Ovary (tissue), 3 donors: ENCODE measurements at regions not wholly inside any gene's neighbourhood (a gene's known extent, or its start where the extent isn't known, plus 50 kb on each side); places are given as distances from the start of the nearest gene placed in this dataset.

Experiments
- EP300 ChIP-seq: sonication (generic); formaldehyde crosslinking; IDR thresholded peaks from one replicate; pipeline ENCODE4 v1.6.1; 2017; ENCODE audit warnings: antibody characterized with exemption
- POLR2A ChIP-seq: fragments of 450-650 bp; IDR thresholded peaks from one replicate; pipeline ENCODE4 v1.6.1; 2017; ENCODE audit warnings: antibody characterized with exemption, mild to moderate bottlenecking, moderate library complexity
- TF ChIP-seq, protein P1 (sequence below), 3 donors: fragments of 450-650 bp in 2 of 3; fragments of 200-600 bp in 1 of 3; IDR thresholded peaks; one replicate each; pipeline versions ENCODE4 v1.5.1 to v1.8.0; 2016 to 2022; ENCODE audit warnings: antibody characterized with exemption in 3 of 3, mild to moderate bottlenecking in 1 of 3
- donor health status: DM: no; HTN: no; CAD: no.

DNA sequence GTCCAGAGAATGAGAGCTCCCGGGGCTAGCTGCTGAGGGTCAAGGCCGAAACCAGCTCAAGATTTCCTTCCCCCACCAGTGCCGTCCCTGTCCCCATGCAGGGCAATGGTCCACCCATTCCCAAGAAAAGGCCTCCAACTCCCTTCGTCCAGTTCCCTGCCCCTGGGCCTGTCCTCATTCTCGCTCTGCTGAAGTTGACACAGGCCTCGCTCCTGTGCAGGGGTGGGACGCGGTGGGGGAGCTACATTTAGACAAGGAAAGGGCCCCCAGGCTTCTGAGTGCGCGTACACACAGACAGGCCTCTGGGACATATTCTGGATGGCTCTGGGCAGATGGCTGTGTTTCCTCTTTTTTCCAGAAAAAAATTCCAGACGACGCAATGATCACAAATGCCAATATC is 188.3 kb downstream of the ETS2 start:
- TF ChIP-seq, protein P1, sequence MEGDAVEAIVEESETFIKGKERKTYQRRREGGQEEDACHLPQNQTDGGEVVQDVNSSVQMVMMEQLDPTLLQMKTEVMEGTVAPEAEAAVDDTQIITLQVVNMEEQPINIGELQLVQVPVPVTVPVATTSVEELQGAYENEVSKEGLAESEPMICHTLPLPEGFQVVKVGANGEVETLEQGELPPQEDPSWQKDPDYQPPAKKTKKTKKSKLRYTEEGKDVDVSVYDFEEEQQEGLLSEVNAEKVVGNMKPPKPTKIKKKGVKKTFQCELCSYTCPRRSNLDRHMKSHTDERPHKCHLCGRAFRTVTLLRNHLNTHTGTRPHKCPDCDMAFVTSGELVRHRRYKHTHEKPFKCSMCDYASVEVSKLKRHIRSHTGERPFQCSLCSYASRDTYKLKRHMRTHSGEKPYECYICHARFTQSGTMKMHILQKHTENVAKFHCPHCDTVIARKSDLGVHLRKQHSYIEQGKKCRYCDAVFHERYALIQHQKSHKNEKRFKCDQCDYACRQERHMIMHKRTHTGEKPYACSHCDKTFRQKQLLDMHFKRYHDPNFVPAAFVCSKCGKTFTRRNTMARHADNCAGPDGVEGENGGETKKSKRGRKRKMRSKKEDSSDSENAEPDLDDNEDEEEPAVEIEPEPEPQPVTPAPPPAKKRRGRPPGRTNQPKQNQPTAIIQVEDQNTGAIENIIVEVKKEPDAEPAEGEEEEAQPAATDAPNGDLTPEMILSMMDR (IDR thresholded peaks at IDR 0.05): no peak
- TF ChIP-seq POLR2A (no peak), EP300 (no peak)
